Fibroblast of mammary gland (primary cell): ENCODE measurements at regions not wholly inside any gene's neighbourhood (a gene's known extent, or its start where the extent isn't known, plus 50 kb on each side); places are given as distances from the start of the nearest gene placed in this dataset.

ENCODE experiments used
- DNase-seq: peaks from one replicate; pipeline ENCODE4 v3.0.0-alpha.2; 2010; ENCODE audit warnings: low read depth
- H3K4me3 ChIP-seq: 2 replicates; pipeline ENCODE4 v1.5.1; 2011; ENCODE audit warnings: low read depth, mild to moderate bottlenecking, low read length, moderate library complexity; ENCODE audit not compliant: control insufficient read depth
- CTCF ChIP-seq: conservative IDR thresholded peaks from 2 replicates; pipeline ENCODE4 v1.5.1; 2011; ENCODE audit warnings: low read depth, low read length, inconsistent platforms; ENCODE audit not compliant: control insufficient read depth, insufficient read depth

GRCh38 chr6:11918739-11919605 lies 93.1 kb upstream of the HIVEP1 start:
- H3K4me3 ChIP-seq, result no peak overlapping the region
- peak; percentile 28 for DNase-seq
- TF ChIP-seq CTCF, result no peak

GRCh38 chr6:11917951-11918738 lies 94.0 kb upstream of the HIVEP1 start:
- no peak overlapping the region for H3K4me3 ChIP-seq
- no peak for TF ChIP-seq CTCF
- DNase-seq, result peak; percentile 71

GRCh38 chr6:11912420-11912819 lies 99.7 kb upstream of the HIVEP1 start:
- no peak overlapping the region for H3K4me3 ChIP-seq
- peak; percentile 22 for TF ChIP-seq CTCF
- DNase-seq, result peak; percentile 32

GRCh38 chr6:11911538-11911937 lies 100.6 kb upstream of the HIVEP1 start:
- no peak for TF ChIP-seq CTCF
- no peak overlapping the region for H3K4me3 ChIP-seq
- DNase-seq, result no peak

GRCh38 chr6:11909696-11910132 lies 102.4 kb upstream of the HIVEP1 start:
- H3K4me3 ChIP-seq, result no peak overlapping the region
- no peak for TF ChIP-seq CTCF
- DNase-seq, result peak; percentile 51

GRCh38 chr6:11908436-11909105 lies 103.5 kb upstream of the HIVEP1 start:
- DNase-seq, result no peak
- H3K4me3 ChIP-seq, result no peak overlapping the region
- TF ChIP-seq CTCF, result no peak
